ENCODE measurements at regions not wholly inside any gene's neighbourhood (a gene's known extent, or its start where the extent isn't known, plus 50 kb on each side); places are given as distances from the start of the nearest gene placed in this dataset.

GRCh38 chr4:117847849-117848248 is 186.4 kb upstream of the NDST3 start:
- TF ChIP-seq CTCF (conservative IDR thresholded peaks at IDR 0.05; ENCODE audit: low read length) (no peak), EZH2phosphoT487 (IDR thresholded peaks at IDR 0.05; ENCODE audit: borderline replicate concordance, low read depth, low read length) (no peak)
